Panc1 (cell line): ENCODE measurements at regions not wholly inside any gene's neighbourhood (a gene's known extent, or its start where the extent isn't known, plus 50 kb on each side); places are given as distances from the start of the nearest gene placed in this dataset.

Experiments used
- ATAC-seq: fragments of 200-7000 bp; cut with Tn5 transposase; 2 replicates; pipeline ENCODE4 v1.9.1; 2020; ENCODE audit warnings: mild to moderate bottlenecking, moderate library complexity
- BruUV-seq: library from RNA; stranded (reverse); fragments of 400-500 nt; replicated peaks from 2 replicates; lab custom pipeline; 2021; lab: Mats Ljungman, UMichigan
- CTCF ChIA-PET: fragments of 300-600 bp; sonication (Branson Sonifier 250); formaldehyde crosslinking; loops from one replicate; lab custom pipeline; 2022; ENCODE audit warnings: antibody characterized with exemption; lab: Charles Lee
- POLR2A ChIA-PET: fragments of 300-600 bp; sonication (Branson Sonifier 250); formaldehyde crosslinking; loops from one replicate; lab custom pipeline; 2022; ENCODE audit warnings: antibody characterized with exemption; lab: Charles Lee
- DNase-seq: peaks from one replicate; pipeline ENCODE4 v3.0.0-alpha.2; 2010; ENCODE audit warnings: low read depth, low spot score
- H3K27ac ChIP-seq: 2 replicates; pipeline ENCODE4 v1.5.1; 2011; ENCODE audit warnings: mild to moderate bottlenecking, low read length, inconsistent platforms
- H3K27me3 ChIP-seq: fragments of 200-500 bp; sonication (Bioruptor generic); 2 replicates; pipeline ENCODE4 v1.6.0; 2014; ENCODE audit warnings: low read length, inconsistent platforms; ENCODE audit not compliant: control insufficient read depth, insufficient read depth
- H3K36me3 ChIP-seq: fragments of 200-500 bp; sonication (Bioruptor generic); 2 replicates; pipeline ENCODE4 v1.5.1; 2014; ENCODE audit warnings: inconsistent platforms, mild to moderate bottlenecking, low read length, moderate library complexity; ENCODE audit not compliant: control insufficient read depth, insufficient read depth
- H3K4me1 ChIP-seq: 2 replicates; pipeline ENCODE4 v1.5.1; 2011; ENCODE audit warnings: inconsistent platforms, mild to moderate bottlenecking, low read length, moderate library complexity; ENCODE audit not compliant: control insufficient read depth, insufficient read depth
- H3K4me3 ChIP-seq, 2 experiments: 2 replicates each; pipeline ENCODE4 v1.5.1; 2011 to 2012; ENCODE audit warnings: low read depth in 2 of 2, low read length in 2 of 2, mild to moderate bottlenecking in 2 of 2, inconsistent platforms in 1 of 2, moderate library complexity in 1 of 2
- H3K9me3 ChIP-seq: fragments of 200-500 bp; sonication (Bioruptor generic); 2 replicates; pipeline ENCODE4 v1.5.1; 2014; ENCODE audit warnings: low read depth, mild to moderate bottlenecking, inconsistent platforms, low read length, moderate library complexity; ENCODE audit not compliant: control insufficient read depth, insufficient read depth
- POLR2AphosphoS5 ChIP-seq: IDR thresholded peaks from 2 replicates; pipeline ENCODE4 v1.6.1; 2012; ENCODE audit warnings: mild to moderate bottlenecking, low read depth, low read length, moderate library complexity
- REST ChIP-seq, 2 experiments: IDR thresholded peaks; 2 replicates each; pipeline ENCODE4 v1.6.1; 2011 to 2012; ENCODE audit warnings: low read depth in 2 of 2, control low read depth in 1 of 2, low read length in 1 of 2, mild to moderate bottlenecking in 1 of 2, moderate library complexity in 1 of 2; ENCODE audit not compliant: insufficient read depth in 1 of 2
- SIN3A ChIP-seq: IDR thresholded peaks from 2 replicates; pipeline ENCODE4 v1.6.1; 2012; ENCODE audit warnings: low read depth, mild to moderate bottlenecking, low read length, moderate library complexity, borderline replicate concordance; ENCODE audit not compliant: insufficient read depth
- TCF7L2 ChIP-seq: IDR thresholded peaks from 2 replicates; pipeline ENCODE4 v1.6.1; 2011; ENCODE audit warnings: mild to moderate bottlenecking, low read depth, low read length, inconsistent platforms
- in situ Hi-C: cut with HindIII; loops from 2 replicates; pipeline ENCODE4 v1.10.0; 2016; ENCODE audit warnings: low sequenced_read_pairs, low pct_unique_long_range_greater_than_20kb
- intact Hi-C: fragments of 100-400 bp; cut with micrococcal nuclease; formaldehyde crosslinking; loops from one replicate; pipeline ENCODE4 v1.10.0; 2022; ENCODE audit not compliant: unreplicated experiment
- TF ChIP-seq, protein P1 (sequence below): fragments of 450-650 bp; IDR thresholded peaks from 2 replicates; pipeline ENCODE4 v1.5.1; 2017; ENCODE audit warnings: mild to moderate bottlenecking

DNA sequence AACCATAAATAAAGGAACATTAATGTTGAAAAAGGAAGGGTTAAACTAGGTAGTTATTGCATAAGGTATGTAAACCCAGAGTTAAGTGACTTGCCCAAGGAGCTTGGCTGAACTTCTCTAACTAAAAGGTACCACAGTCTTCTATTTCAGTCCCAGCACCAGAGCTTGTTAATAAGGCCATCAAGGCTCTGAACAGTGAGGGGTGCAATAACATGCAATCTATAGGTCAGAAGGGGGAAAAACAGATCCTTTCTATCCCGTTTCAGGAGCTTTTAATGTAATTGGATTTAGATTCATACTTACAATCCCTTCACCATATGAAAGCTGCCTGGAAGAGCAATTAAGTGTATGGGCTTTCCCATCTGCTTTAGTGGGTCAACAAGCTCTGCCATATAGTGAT is 441.5 kb upstream of the SPRY2 start:
- ChIA-PET POLR2A (no interaction called here), CTCF (no interaction called here)
- no peak for ATAC-seq
- BruUV-seq: no TSS peak
- TF ChIP-seq REST (IDR thresholded peaks at IDR 0.05; ENCODE audit: insufficient read depth in 1 of 2, low read depth in 2 of 2, low read length in 1 of 2) (no peak), TCF7L2 (no peak), POLR2AphosphoS5 (no peak), SIN3A (no peak)
- TF ChIP-seq, protein P1, sequence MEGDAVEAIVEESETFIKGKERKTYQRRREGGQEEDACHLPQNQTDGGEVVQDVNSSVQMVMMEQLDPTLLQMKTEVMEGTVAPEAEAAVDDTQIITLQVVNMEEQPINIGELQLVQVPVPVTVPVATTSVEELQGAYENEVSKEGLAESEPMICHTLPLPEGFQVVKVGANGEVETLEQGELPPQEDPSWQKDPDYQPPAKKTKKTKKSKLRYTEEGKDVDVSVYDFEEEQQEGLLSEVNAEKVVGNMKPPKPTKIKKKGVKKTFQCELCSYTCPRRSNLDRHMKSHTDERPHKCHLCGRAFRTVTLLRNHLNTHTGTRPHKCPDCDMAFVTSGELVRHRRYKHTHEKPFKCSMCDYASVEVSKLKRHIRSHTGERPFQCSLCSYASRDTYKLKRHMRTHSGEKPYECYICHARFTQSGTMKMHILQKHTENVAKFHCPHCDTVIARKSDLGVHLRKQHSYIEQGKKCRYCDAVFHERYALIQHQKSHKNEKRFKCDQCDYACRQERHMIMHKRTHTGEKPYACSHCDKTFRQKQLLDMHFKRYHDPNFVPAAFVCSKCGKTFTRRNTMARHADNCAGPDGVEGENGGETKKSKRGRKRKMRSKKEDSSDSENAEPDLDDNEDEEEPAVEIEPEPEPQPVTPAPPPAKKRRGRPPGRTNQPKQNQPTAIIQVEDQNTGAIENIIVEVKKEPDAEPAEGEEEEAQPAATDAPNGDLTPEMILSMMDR: no peak
- Histone ChIP-seq H3K36me3 (no peaks in the 10 kb centered on the region), H3K9me3 (no peaks in the 10 kb centered on the region), H3K27ac (no peak overlapping the region), H3K27me3 (no peaks in the 10 kb centered on the region), H3K4me1 (no peaks in the 10 kb centered on the region), H3K4me3 (no peak overlapping the region)
- in situ Hi-C loops: no loop called here
- DNase-seq: no peak
- intact Hi-C loops: no loop called here

DNA sequence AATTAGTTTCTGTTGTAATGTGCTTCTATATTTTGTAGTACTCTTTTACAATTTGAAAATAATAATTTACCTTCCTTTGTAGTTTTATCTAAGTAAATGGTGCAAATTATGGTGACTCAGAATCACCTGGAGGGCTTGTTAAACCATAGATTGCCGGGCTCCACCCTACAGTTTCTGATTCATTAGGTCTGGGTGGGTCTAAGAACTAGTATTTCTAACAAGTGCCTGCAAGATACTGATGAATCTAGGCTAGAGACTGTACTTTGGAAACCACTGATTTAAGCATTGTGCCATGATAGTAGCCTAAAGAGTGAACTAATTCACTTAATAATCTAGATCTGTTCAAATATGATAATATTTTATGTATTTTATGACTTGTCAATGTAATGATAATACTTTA is 437.4 kb upstream of the SPRY2 start:
- intact Hi-C loops (no loop called here), in situ Hi-C loops (no loop called here)
- POLR2A ChIA-PET: no interaction called here
- no peak overlapping the region for H3K27ac ChIP-seq
- H3K36me3 ChIP-seq: no peaks in the 10 kb centered on the region
- no peak for DNase-seq
- BruUV-seq: no TSS peak
- no peaks in the 10 kb centered on the region for H3K4me1 ChIP-seq
- CTCF ChIA-PET: no interaction called here
- no peaks in the 10 kb centered on the region for H3K9me3 ChIP-seq
- no peak overlapping the region for H3K4me3 ChIP-seq
- TF ChIP-seq SIN3A (no peak), TCF7L2 (no peak), POLR2AphosphoS5 (no peak), REST (IDR thresholded peaks at IDR 0.05; ENCODE audit: insufficient read depth in 1 of 2, low read depth in 2 of 2, low read length in 1 of 2) (no peak)
- TF ChIP-seq, protein P1: no peak
- no peaks in the 10 kb centered on the region for H3K27me3 ChIP-seq
- no peak for ATAC-seq
